Adrenal gland (tissue), 5 donors: ENCODE measurements at regions not wholly inside any gene's neighbourhood (a gene's known extent, or its start where the extent isn't known, plus 50 kb on each side); places are given as distances from the start of the nearest gene placed in this dataset.

Experiments used
- POLR2A ChIP-seq, 2 donors: fragments of 450-650 bp; IDR thresholded peaks; one replicate each; pipeline ENCODE4 v1.6.1; 2017; ENCODE audit warnings: antibody characterized with exemption in 2 of 2, mild to moderate bottlenecking in 2 of 2, moderate library complexity in 1 of 2
- TF ChIP-seq, protein P1 (sequence below), 6 experiments: fragments of 450-650 bp in 4 of 6; fragments of 200-600 bp in 2 of 6; sonication (generic) in 1 of 6; IDR thresholded peaks; 1 replicate in 5 of 6; 2 replicates in 1 of 6; pipeline versions ENCODE4 v1.5.1 to v1.8.0; 2016 to 2021; ENCODE audit warnings: antibody characterized with exemption in 6 of 6, mild to moderate bottlenecking in 2 of 6, moderate library complexity in 1 of 6
- donor health status: DM: no; HTN: no; CAD: no.

- TF ChIP-seq POLR2A (IDR thresholded peaks at IDR 0.05), result no peak
- TF ChIP-seq, protein P1, sequence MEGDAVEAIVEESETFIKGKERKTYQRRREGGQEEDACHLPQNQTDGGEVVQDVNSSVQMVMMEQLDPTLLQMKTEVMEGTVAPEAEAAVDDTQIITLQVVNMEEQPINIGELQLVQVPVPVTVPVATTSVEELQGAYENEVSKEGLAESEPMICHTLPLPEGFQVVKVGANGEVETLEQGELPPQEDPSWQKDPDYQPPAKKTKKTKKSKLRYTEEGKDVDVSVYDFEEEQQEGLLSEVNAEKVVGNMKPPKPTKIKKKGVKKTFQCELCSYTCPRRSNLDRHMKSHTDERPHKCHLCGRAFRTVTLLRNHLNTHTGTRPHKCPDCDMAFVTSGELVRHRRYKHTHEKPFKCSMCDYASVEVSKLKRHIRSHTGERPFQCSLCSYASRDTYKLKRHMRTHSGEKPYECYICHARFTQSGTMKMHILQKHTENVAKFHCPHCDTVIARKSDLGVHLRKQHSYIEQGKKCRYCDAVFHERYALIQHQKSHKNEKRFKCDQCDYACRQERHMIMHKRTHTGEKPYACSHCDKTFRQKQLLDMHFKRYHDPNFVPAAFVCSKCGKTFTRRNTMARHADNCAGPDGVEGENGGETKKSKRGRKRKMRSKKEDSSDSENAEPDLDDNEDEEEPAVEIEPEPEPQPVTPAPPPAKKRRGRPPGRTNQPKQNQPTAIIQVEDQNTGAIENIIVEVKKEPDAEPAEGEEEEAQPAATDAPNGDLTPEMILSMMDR (IDR thresholded peaks at IDR 0.05), result no peak
These were observed 538.6 kb upstream of the JARID2 start for GRCh38 chr6:14707276-14707675.
